ENCODE measurements at regions not wholly inside any gene's neighbourhood (a gene's known extent, or its start where the extent isn't known, plus 50 kb on each side); places are given as distances from the start of the nearest gene placed in this dataset.

DNA sequence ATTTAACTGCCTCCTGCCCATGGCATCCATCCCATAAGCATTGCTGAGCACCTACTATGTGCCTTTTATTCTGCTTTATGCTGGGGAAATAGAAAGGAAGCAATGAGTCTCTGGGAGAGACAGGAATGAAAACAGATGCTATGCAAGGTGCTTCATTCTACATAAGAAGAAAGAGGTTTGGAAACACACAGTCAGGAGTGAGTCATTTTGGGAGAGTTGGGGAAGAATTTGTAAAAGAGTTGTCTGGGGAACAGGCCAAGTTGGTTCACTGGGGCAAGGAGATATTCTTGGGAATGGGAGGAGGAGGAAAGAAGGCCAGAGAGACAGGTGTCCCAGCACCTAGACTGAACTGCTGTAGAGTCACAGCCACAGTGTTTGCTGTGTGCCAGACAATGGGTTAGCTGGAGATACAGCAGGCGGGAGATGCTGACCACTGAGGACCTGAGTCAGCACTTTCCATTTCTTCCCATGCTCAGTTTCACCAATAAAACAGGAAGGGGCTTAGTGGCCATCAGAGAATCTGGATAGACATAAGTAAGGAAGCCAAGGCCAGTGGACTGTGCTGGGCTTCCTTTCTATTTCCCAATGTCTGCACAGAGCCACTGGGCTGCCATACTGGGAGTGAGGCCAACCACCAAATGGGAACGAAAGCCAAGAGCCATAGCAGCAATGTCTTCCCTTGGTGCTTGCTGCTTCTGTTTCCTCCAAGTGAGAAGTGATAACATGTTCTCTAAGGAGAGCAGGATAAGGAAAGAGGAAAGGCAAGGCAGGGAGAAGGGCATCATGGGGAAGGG is 187.7 kb upstream of the USP24 start:
- H3K4me1 ChIP-seq (ENCODE audit: low read length), result no peaks in the 10 kb centered on the region
- H3K4me2 ChIP-seq (ENCODE audit: low read length), result no peak overlapping the region
- TF ChIP-seq EZH2phosphoT487 (IDR thresholded peaks at IDR 0.05; ENCODE audit: low read depth), result no peak
- TF ChIP-seq, protein P1, sequence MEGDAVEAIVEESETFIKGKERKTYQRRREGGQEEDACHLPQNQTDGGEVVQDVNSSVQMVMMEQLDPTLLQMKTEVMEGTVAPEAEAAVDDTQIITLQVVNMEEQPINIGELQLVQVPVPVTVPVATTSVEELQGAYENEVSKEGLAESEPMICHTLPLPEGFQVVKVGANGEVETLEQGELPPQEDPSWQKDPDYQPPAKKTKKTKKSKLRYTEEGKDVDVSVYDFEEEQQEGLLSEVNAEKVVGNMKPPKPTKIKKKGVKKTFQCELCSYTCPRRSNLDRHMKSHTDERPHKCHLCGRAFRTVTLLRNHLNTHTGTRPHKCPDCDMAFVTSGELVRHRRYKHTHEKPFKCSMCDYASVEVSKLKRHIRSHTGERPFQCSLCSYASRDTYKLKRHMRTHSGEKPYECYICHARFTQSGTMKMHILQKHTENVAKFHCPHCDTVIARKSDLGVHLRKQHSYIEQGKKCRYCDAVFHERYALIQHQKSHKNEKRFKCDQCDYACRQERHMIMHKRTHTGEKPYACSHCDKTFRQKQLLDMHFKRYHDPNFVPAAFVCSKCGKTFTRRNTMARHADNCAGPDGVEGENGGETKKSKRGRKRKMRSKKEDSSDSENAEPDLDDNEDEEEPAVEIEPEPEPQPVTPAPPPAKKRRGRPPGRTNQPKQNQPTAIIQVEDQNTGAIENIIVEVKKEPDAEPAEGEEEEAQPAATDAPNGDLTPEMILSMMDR (IDR thresholded peaks at IDR 0.05; ENCODE audit: low read depth, low read length), result no peak
- H3K79me2 ChIP-seq (ENCODE audit: low read length), result no peaks in the 10 kb centered on the region
- H3K9me3 ChIP-seq (ENCODE audit: insufficient read depth, low read length), result no peaks in the 10 kb centered on the region
- H4K20me1 ChIP-seq (ENCODE audit: insufficient read depth, low read length), result no peaks in the 10 kb centered on the region
- no peak overlapping the region for H3K4me3 ChIP-seq (ENCODE audit: low read length)
- H2AFZ ChIP-seq (ENCODE audit: low read depth, low read length), result no peak overlapping the region
- no peak overlapping the region for H3K9ac ChIP-seq (ENCODE audit: low read length)
- H3K36me3 ChIP-seq (replicated peaks; ENCODE audit: low read depth, low read length), result no peaks in the 10 kb centered on the region
- H3K27me3 ChIP-seq (ENCODE audit: low read depth, low read length), result 0 out of 2 replicates have a peak, but pooled peaks cover 3% of the 10 kb centered on the region
- no peak overlapping the region for H3K27ac ChIP-seq (ENCODE audit: low read length)

DNA sequence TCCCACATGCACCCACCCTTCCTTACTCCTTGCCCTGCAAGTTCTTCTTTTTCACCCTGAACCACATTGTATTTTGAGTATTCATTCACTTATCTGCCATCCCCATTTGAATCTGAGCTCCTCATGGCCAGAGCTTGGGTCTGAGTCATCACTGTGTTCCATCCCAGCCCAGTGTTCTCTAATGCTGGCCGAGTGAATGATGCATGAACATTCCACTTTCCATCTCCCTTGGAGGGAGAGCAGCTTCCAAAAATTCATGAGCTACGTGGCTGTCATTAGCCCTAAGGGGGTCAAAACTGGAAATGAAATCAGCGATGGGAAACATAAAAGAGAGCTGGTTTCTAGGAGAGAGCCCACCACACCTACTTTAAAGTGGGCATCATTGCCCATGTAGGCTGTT is 187.0 kb upstream of the USP24 start:
- H3K4me3 ChIP-seq (ENCODE audit: low read length), result no peak overlapping the region
- H3K27ac ChIP-seq (ENCODE audit: low read length), result no peak overlapping the region
- H3K9me3 ChIP-seq (ENCODE audit: insufficient read depth, low read length), result no peaks in the 10 kb centered on the region
- no peak overlapping the region for H2AFZ ChIP-seq (ENCODE audit: low read depth, low read length)
- no peak overlapping the region for H3K4me2 ChIP-seq (ENCODE audit: low read length)
- H3K79me2 ChIP-seq (ENCODE audit: low read length), result no peaks in the 10 kb centered on the region
- H3K36me3 ChIP-seq (replicated peaks; ENCODE audit: low read depth, low read length), result no peaks in the 10 kb centered on the region
- no peak overlapping the region for H3K9ac ChIP-seq (ENCODE audit: low read length)
- 0 out of 2 replicates have a peak, but pooled peaks cover 3% of the 10 kb centered on the region for H3K27me3 ChIP-seq (ENCODE audit: low read depth, low read length)
- no peaks in the 10 kb centered on the region for H4K20me1 ChIP-seq (ENCODE audit: insufficient read depth, low read length)
- H3K4me1 ChIP-seq (ENCODE audit: low read length), result no peaks in the 10 kb centered on the region
- TF ChIP-seq EZH2phosphoT487 (IDR thresholded peaks at IDR 0.05; ENCODE audit: low read depth), result no peak
- TF ChIP-seq, protein P1 (IDR thresholded peaks at IDR 0.05; ENCODE audit: low read depth, low read length), result no peak

DNA sequence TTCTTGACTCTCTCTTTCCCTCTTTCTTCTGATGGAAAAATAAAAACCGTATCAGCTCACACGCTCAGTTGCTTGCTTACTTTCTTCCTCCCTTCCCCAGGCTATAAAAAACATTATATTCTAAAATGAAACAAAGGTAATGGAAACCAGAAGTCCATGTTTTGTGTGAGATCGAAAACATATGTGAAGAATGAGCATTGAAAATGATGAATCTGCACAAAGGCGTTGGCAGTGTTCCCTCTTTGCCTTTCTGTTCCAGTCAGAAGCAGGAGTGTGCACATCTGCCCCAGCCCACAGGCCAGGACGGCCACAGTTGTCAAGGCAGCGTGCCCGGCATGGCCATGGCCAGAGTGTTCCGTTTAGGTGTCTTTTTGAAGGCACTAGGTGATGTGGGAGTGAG is 185.3 kb upstream of the USP24 start:
- H3K4me2 ChIP-seq (ENCODE audit: low read length), result no peak overlapping the region
- no peaks in the 10 kb centered on the region for H4K20me1 ChIP-seq (ENCODE audit: insufficient read depth, low read length)
- H3K27ac ChIP-seq (ENCODE audit: low read length), result no peak overlapping the region
- no peaks in the 10 kb centered on the region for H3K9me3 ChIP-seq (ENCODE audit: insufficient read depth, low read length)
- no peaks in the 10 kb centered on the region for H3K36me3 ChIP-seq (replicated peaks; ENCODE audit: low read depth, low read length)
- no peak overlapping the region for H3K4me3 ChIP-seq (ENCODE audit: low read length)
- no peaks in the 10 kb centered on the region for H3K4me1 ChIP-seq (ENCODE audit: low read length)
- H3K79me2 ChIP-seq (ENCODE audit: low read length), result no peaks in the 10 kb centered on the region
- H3K27me3 ChIP-seq (ENCODE audit: low read depth, low read length), result 0 out of 2 replicates have a peak, but pooled peaks cover 3% of the 10 kb centered on the region
- no peak for TF ChIP-seq EZH2phosphoT487 (IDR thresholded peaks at IDR 0.05; ENCODE audit: low read depth)
- TF ChIP-seq, protein P1 (IDR thresholded peaks at IDR 0.05; ENCODE audit: low read depth, low read length), result no peak
- H3K9ac ChIP-seq (ENCODE audit: low read length), result no peak overlapping the region
- H2AFZ ChIP-seq (ENCODE audit: low read depth, low read length), result no peak overlapping the region

DNA sequence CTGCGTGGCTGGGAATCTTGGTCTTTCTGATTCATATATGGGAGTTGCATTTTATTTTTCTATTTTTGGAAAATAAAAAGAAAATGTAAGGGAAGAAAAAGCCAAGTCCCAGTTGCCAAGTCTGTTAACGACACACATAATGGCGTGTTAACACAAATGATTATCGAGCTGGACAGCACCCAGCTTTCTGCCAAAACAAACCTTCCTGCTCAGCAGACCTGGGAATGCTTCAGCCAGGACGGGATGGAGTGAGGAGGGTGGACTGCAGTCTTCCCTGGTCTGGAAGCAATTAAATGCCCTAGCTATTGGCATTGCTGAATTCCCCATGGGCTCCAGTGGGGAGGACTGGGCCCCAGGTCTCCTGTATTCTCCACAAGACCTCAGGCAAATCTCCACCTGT is 184.2 kb upstream of the USP24 start:
- Histone ChIP-seq H2AFZ (ENCODE audit: low read depth, low read length) (no peak overlapping the region), H3K9me3 (ENCODE audit: insufficient read depth, low read length) (no peaks in the 10 kb centered on the region), H3K4me2 (ENCODE audit: low read length) (no peak overlapping the region), H4K20me1 (ENCODE audit: insufficient read depth, low read length) (no peaks in the 10 kb centered on the region), H3K79me2 (ENCODE audit: low read length) (no peaks in the 10 kb centered on the region), H3K36me3 (replicated peaks; ENCODE audit: low read depth, low read length) (no peaks in the 10 kb centered on the region), H3K9ac (ENCODE audit: low read length) (no peak overlapping the region), H3K4me1 (ENCODE audit: low read length) (no peaks in the 10 kb centered on the region), H3K4me3 (ENCODE audit: low read length) (no peak overlapping the region), H3K27ac (ENCODE audit: low read length) (no peak overlapping the region), H3K27me3 (ENCODE audit: low read depth, low read length) (0 out of 2 replicates have a peak, but pooled peaks cover 3% of the 10 kb centered on the region)
- no peak for TF ChIP-seq EZH2phosphoT487 (IDR thresholded peaks at IDR 0.05; ENCODE audit: low read depth)
- TF ChIP-seq, protein P1 (IDR thresholded peaks at IDR 0.05; ENCODE audit: low read depth, low read length), result no peak

All from OCI-LY3 (cell line).